GM23248 (cell line): ENCODE measurements at regions not wholly inside any gene's neighbourhood (a gene's known extent, or its start where the extent isn't known, plus 50 kb on each side); places are given as distances from the start of the nearest gene placed in this dataset.

Experiments
- DNase-seq: peaks from one replicate; pipeline ENCODE4 v3.0.0-alpha.2; 2015
- H2AFZ ChIP-seq: fragments of 200-600 bp; sonication (generic); 2 replicates; pipeline ENCODE4 v1.6.1; 2016; ENCODE audit warnings: antibody characterized with exemption
- H3F3A ChIP-seq: fragments of 200-600 bp; sonication (generic); 2 replicates; pipeline ENCODE4 v1.6.1; 2016; ENCODE audit warnings: mild to moderate bottlenecking, antibody characterized with exemption, mixed run types; ENCODE audit not compliant: insufficient read depth
- H3K27ac ChIP-seq: fragments of 200-600 bp; sonication (generic); 2 replicates; pipeline ENCODE4 v1.5.1; 2016; ENCODE audit warnings: mild to moderate bottlenecking
- H3K27me3 ChIP-seq: fragments of 200-600 bp; sonication (generic); replicated peaks from 2 replicates; pipeline ENCODE4 v1.6.1; 2016; ENCODE audit warnings: mild to moderate bottlenecking; ENCODE audit not compliant: insufficient read depth
- H3K36me3 ChIP-seq: fragments of 200-600 bp; sonication (generic); 2 replicates; pipeline ENCODE4 v1.6.1; 2016; ENCODE audit warnings: low read depth, mild to moderate bottlenecking
- H3K4me1 ChIP-seq: fragments of 200-600 bp; sonication (generic); 2 replicates; pipeline ENCODE4 v1.6.1; 2016; ENCODE audit warnings: mild to moderate bottlenecking; ENCODE audit not compliant: insufficient read depth
- H3K4me2 ChIP-seq: fragments of 200-600 bp; sonication (generic); one replicate; pipeline ENCODE4 v1.6.1; 2016; ENCODE audit warnings: mild to moderate bottlenecking; ENCODE audit not compliant: unreplicated experiment
- H3K4me3 ChIP-seq: fragments of 200-600 bp; sonication (generic); 2 replicates; pipeline ENCODE4 v1.5.1; 2016; ENCODE audit warnings: mild to moderate bottlenecking
- H3K79me2 ChIP-seq: fragments of 200-600 bp; sonication (generic); 2 replicates; pipeline ENCODE4 v1.6.1; 2016; ENCODE audit warnings: mild to moderate bottlenecking; ENCODE audit not compliant: insufficient read depth
- H3K9ac ChIP-seq: fragments of 200-600 bp; sonication (generic); 2 replicates; pipeline ENCODE4 v1.6.1; 2016; ENCODE audit warnings: mild to moderate bottlenecking
- H3K9me2 ChIP-seq: fragments of 200-600 bp; sonication (generic); 2 replicates; pipeline ENCODE4 v1.6.1; 2016; ENCODE audit warnings: mixed run types, mild to moderate bottlenecking, moderate library complexity; ENCODE audit not compliant: insufficient read depth
- H3K9me3 ChIP-seq: fragments of 200-600 bp; sonication (generic); one replicate; pipeline ENCODE4 v1.6.1; 2017; ENCODE audit warnings: low read depth
- H4K20me1 ChIP-seq: fragments of 200-600 bp; sonication (generic); 2 replicates; pipeline ENCODE4 v1.6.0; 2016; ENCODE audit not compliant: insufficient read depth
- EZH2 ChIP-seq: fragments of 200-600 bp; sonication (generic); IDR thresholded peaks from 2 replicates; pipeline ENCODE4 v1.6.1; 2018; ENCODE audit warnings: antibody characterized with exemption, mild to moderate bottlenecking; ENCODE audit not compliant: insufficient read depth, poor library complexity, severe bottlenecking
- EZH2phosphoT487 ChIP-seq: fragments of 200-600 bp; sonication (generic); IDR thresholded peaks from 2 replicates; pipeline ENCODE4 v1.6.1; 2018; ENCODE audit warnings: antibody characterized with exemption, moderate library complexity, mild to moderate bottlenecking, low read depth; ENCODE audit not compliant: insufficient read depth
- WGBS, 2 experiments: methylation state at CpG; one replicate each; pipeline ENCODE4 v1.1.6; 2015 to 2017; ENCODE audit warnings: low lambda C conversion rate in 2 of 2, low coverage in 1 of 2; ENCODE audit errors: missing lambda C conversion rate in 2 of 2; 5-methylcytosine and 5-hydroxymethylcytosine counted together
- in situ Hi-C: fragments of 300-500 bp; cut with MboI; formaldehyde crosslinking; loops from 2 replicates; pipeline ENCODE4 v1.15.0; 2020

DNA sequence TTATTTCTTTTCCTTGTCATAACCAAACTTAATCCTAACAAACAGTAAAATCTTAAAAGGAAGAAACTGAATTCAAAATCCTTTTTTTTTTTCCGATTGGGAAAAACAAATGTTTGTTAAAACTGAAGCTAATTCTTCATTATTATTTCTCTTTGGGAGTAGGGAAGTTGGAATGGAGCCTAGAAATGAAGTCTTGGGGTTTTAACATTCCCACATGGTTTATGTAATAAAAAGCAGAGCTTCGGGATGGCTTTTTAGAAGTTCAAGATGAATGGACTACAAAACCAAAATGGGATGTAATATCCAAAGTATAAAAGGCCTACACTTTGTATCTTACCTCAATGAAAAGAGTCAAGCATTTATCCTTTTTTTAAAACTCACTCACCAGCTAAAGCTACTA lies 189.0 kb upstream of the TMC3 start:
- in situ Hi-C loops = no loop called here

DNA sequence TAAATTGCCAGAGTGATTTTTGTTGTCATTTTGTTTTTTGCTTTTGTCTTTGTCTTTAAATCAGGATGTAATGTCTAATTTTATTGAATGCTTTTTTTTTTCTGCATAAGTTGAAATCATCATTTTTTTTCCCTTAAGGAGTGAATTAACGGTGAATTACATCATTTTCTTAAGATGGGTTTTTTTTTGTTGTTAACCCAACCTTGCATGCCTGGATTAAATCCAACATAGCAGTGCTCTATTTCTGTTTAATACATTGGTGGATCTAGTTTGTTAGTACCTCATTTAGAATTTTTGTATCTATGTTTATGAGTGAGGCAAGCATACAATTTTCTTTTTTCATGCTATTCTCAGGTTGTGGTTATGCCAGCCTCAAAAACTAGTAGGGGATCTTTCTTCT lies 186.4 kb upstream of the TMC3 start:
- Histone ChIP-seq H3K9me3 (no peaks in the 10 kb centered on the region), H3K9ac (no peak overlapping the region), H4K20me1 (no peaks in the 10 kb centered on the region), H3K9me2 (no peaks in the 10 kb centered on the region), H3K4me3 (no peak overlapping the region), H3K79me2 (no peaks in the 10 kb centered on the region), H3F3A (no peaks in the 10 kb centered on the region), H2AFZ (no peak overlapping the region), H3K27ac (no peak overlapping the region), H3K36me3 (no peaks in the 10 kb centered on the region), H3K4me2 (no peak overlapping the region), H3K4me1 (no peaks in the 10 kb centered on the region), H3K27me3 (no peaks in the 10 kb centered on the region; the same call in 1 of the 2 replicates)
- in situ Hi-C loops = no loop called here
- 0 to 12% methylated on average over 1 of the region's 1 CpG for WGBS, 2 experiments
- TF ChIP-seq EZH2phosphoT487 = no peak
- TF ChIP-seq EZH2 = no peak
- no peak for DNase-seq

More for the DNA sequence above, 189.0 kb upstream of the TMC3 start:
- no peaks in the 10 kb centered on the region for H3K9me2 ChIP-seq
- no peaks in the 10 kb centered on the region for H3K79me2 ChIP-seq
- no peak overlapping the region for H3K9ac ChIP-seq
- H3K27me3 ChIP-seq = no peaks in the 10 kb centered on the region; the same call in 1 of the 2 replicates
- WGBS, 2 experiments = 2 to 6% methylated on average over 2 of the region's 2 CpGs
- no peaks in the 10 kb centered on the region for H3K9me3 ChIP-seq
- DNase-seq = no peak
- no peaks in the 10 kb centered on the region for H3K4me1 ChIP-seq
- no peaks in the 10 kb centered on the region for H3F3A ChIP-seq
- no peaks in the 10 kb centered on the region for H3K36me3 ChIP-seq
- H3K4me3 ChIP-seq = no peak overlapping the region
- no peak overlapping the region for H2AFZ ChIP-seq
- H3K27ac ChIP-seq = no peak overlapping the region
- no peaks in the 10 kb centered on the region for H4K20me1 ChIP-seq
- no peak overlapping the region for H3K4me2 ChIP-seq
- TF ChIP-seq EZH2phosphoT487 (no peak), EZH2 (no peak)

- no peaks in the 10 kb centered on the region for H4K20me1 ChIP-seq
- no peaks in the 10 kb centered on the region for H3F3A ChIP-seq
- H3K27ac ChIP-seq = no peak overlapping the region
- H3K9me3 ChIP-seq = no peaks in the 10 kb centered on the region
- no peaks in the 10 kb centered on the region for H3K9me2 ChIP-seq
- no peaks in the 10 kb centered on the region; the same call in 1 of the 2 replicates for H3K27me3 ChIP-seq
- H3K36me3 ChIP-seq = no peaks in the 10 kb centered on the region
- in situ Hi-C loops = no loop called here
- TF ChIP-seq EZH2 (no peak), EZH2phosphoT487 (no peak)
- H3K4me3 ChIP-seq = no peak overlapping the region
- H3K4me2 ChIP-seq = no peak overlapping the region
- H2AFZ ChIP-seq = no peak overlapping the region
- WGBS, 2 experiments = 27 to 28% methylated on average over 2 of the region's 2 CpGs
- no peaks in the 10 kb centered on the region for H3K79me2 ChIP-seq
- no peak for DNase-seq
- H3K9ac ChIP-seq = no peak overlapping the region
- H3K4me1 ChIP-seq = no peaks in the 10 kb centered on the region
These were observed 184.0 kb upstream of the TMC3 start for GRCh38 chr15:81558056-81558455.

DNA sequence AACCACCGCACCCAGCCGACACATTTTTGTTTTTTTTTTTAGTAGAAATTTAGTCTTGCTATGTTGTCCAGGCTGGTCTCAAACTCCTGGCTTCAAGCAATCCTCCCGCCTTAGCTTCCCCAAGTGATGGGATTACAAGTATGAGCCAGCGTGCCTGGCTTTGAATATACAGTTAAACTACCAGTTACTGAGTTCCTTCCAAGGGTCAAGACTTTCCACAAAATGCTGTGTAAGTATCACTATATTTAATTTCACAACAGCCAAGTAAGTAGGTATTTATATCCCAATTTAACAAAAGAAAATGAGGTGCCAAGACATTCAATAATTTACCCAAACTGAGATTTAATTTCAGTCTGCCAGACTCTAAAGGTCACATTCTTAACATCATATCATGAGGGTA lies 181.3 kb upstream of the TMC3 start:
- Histone ChIP-seq H3K27ac (no peak overlapping the region), H3K79me2 (no peaks in the 10 kb centered on the region), H3K9me3 (no peaks in the 10 kb centered on the region), H2AFZ (no peak overlapping the region), H3K4me1 (no peaks in the 10 kb centered on the region), H3K9ac (no peak overlapping the region), H4K20me1 (no peaks in the 10 kb centered on the region), H3K4me2 (no peak overlapping the region), H3K36me3 (no peaks in the 10 kb centered on the region), H3K27me3 (no peaks in the 10 kb centered on the region; the same call in 1 of the 2 replicates), H3F3A (no peaks in the 10 kb centered on the region), H3K4me3 (no peak overlapping the region), H3K9me2 (no peaks in the 10 kb centered on the region)
- 77 to 81% methylated on average over 4 of the region's 4 CpGs for WGBS, 2 experiments
- in situ Hi-C loops = no loop called here
- TF ChIP-seq EZH2phosphoT487 (no peak), EZH2 (no peak)
- DNase-seq = no peak
